MM.1S (cell line): ENCODE measurements at regions not wholly inside any gene's neighbourhood (a gene's known extent, or its start where the extent isn't known, plus 50 kb on each side); places are given as distances from the start of the nearest gene placed in this dataset.

Source experiments
- DNase-seq: peaks from one replicate; pipeline ENCODE4 v3.0.0-alpha.2; 2015
- H2AFZ ChIP-seq: fragments of 300-600 bp; sonication (generic); 2 replicates; pipeline ENCODE4 v1.6.0; 2016; ENCODE audit warnings: antibody characterized with exemption, low read length
- H3F3A ChIP-seq: fragments of 300-600 bp; sonication (generic); 2 replicates; pipeline ENCODE4 v1.6.1; 2016; ENCODE audit warnings: mild to moderate bottlenecking, antibody characterized with exemption, low read length, moderate library complexity, mixed read lengths; ENCODE audit not compliant: insufficient read depth
- H3K27ac ChIP-seq: fragments of 300-600 bp; sonication (generic); 2 replicates; pipeline ENCODE4 v1.5.1; 2016; ENCODE audit warnings: mild to moderate bottlenecking, low read length
- H3K27me3 ChIP-seq: fragments of 300-600 bp; sonication (generic); replicated peaks from 2 replicates; pipeline ENCODE4 v1.6.0; 2016; ENCODE audit warnings: low read length; ENCODE audit not compliant: insufficient read depth
- H3K36me3 ChIP-seq: fragments of 300-600 bp; sonication (generic); replicated peaks from 2 replicates; pipeline ENCODE4 v1.6.1; 2016; ENCODE audit warnings: mild to moderate bottlenecking, low read length, mixed read lengths; ENCODE audit not compliant: insufficient read depth
- H3K4me1 ChIP-seq: fragments of 300-600 bp; sonication (generic); 2 replicates; pipeline ENCODE4 v1.6.1; 2016; ENCODE audit warnings: low read length, mixed read lengths
- H3K4me2 ChIP-seq: fragments of 300-600 bp; sonication (generic); 2 replicates; pipeline ENCODE4 v1.6.0; 2016; ENCODE audit warnings: low read depth, low read length
- H3K4me3 ChIP-seq: fragments of 300-600 bp; sonication (generic); 2 replicates; pipeline ENCODE4 v1.5.1; 2016; ENCODE audit warnings: low read length, mixed read lengths
- H3K79me2 ChIP-seq: fragments of 300-600 bp; sonication (generic); 2 replicates; pipeline ENCODE4 v1.6.1; 2016; ENCODE audit warnings: mixed run types, low read length, mixed read lengths
- H3K9ac ChIP-seq: fragments of 300-600 bp; sonication (generic); 2 replicates; pipeline ENCODE4 v1.6.1; 2016; ENCODE audit warnings: low read length, mixed read lengths
- H3K9me2 ChIP-seq: fragments of 300-600 bp; sonication (generic); replicated peaks from 2 replicates; pipeline ENCODE4 v1.6.1; 2016; ENCODE audit warnings: mild to moderate bottlenecking, low read length, mixed read lengths; ENCODE audit not compliant: insufficient read depth
- H3K9me3 ChIP-seq: fragments of 300-600 bp; sonication (generic); replicated peaks from 2 replicates; pipeline ENCODE4 v1.6.1; 2016; ENCODE audit warnings: mild to moderate bottlenecking, low read length, mixed read lengths; ENCODE audit not compliant: insufficient read depth
- H4K20me1 ChIP-seq: fragments of 300-600 bp; sonication (generic); 2 replicates; pipeline ENCODE4 v1.6.1; 2016; ENCODE audit warnings: mild to moderate bottlenecking, low read length, moderate library complexity, mixed read lengths; ENCODE audit not compliant: insufficient read depth
- EZH2 ChIP-seq: fragments of 300-600 bp; sonication (generic); optimal IDR thresholded peaks from 2 replicates; pipeline ENCODE3; 2017; ENCODE audit warnings: low read depth, mild to moderate bottlenecking, antibody characterized with exemption, low read length, mixed read lengths
- EZH2phosphoT487 ChIP-seq: fragments of 300-600 bp; sonication (generic); IDR thresholded peaks from 2 replicates; pipeline ENCODE4 v1.6.1; 2018; ENCODE audit warnings: antibody characterized with exemption, low read length
- TF ChIP-seq, protein P1 (sequence below): fragments of 300-600 bp; sonication (generic); IDR thresholded peaks from 2 replicates; pipeline ENCODE4 v1.5.1; 2016; ENCODE audit warnings: antibody characterized with exemption, low read length, mixed read lengths

DNA sequence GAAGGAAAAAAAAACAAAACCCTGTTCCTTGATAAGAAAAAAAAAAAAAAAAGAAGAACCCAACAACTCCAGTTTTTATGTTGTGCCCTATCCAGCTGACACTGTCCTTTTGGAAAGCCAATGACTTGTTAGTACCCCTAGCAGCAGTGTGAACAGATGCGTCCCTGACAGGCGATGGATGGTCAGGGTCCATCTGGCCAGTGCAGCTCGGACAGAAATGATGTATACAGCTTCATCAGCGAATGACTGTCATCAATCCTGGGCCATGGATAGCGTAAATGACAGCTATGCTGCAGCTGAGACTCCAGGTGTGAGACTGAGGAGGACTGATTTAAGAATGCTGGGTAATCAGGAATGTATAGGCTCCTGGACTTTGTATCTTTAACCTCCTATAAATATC, 318.8 kb upstream of the FIGN start:
- no peak overlapping the region for H3K27ac ChIP-seq
- H4K20me1 ChIP-seq: no peaks in the 10 kb centered on the region
- no peaks in the 10 kb centered on the region for H3K79me2 ChIP-seq
- no peak overlapping the region for H3K4me3 ChIP-seq
- no peak overlapping the region for H2AFZ ChIP-seq
- no peak for TF ChIP-seq EZH2
- no peak for TF ChIP-seq EZH2phosphoT487
- TF ChIP-seq, protein P1, sequence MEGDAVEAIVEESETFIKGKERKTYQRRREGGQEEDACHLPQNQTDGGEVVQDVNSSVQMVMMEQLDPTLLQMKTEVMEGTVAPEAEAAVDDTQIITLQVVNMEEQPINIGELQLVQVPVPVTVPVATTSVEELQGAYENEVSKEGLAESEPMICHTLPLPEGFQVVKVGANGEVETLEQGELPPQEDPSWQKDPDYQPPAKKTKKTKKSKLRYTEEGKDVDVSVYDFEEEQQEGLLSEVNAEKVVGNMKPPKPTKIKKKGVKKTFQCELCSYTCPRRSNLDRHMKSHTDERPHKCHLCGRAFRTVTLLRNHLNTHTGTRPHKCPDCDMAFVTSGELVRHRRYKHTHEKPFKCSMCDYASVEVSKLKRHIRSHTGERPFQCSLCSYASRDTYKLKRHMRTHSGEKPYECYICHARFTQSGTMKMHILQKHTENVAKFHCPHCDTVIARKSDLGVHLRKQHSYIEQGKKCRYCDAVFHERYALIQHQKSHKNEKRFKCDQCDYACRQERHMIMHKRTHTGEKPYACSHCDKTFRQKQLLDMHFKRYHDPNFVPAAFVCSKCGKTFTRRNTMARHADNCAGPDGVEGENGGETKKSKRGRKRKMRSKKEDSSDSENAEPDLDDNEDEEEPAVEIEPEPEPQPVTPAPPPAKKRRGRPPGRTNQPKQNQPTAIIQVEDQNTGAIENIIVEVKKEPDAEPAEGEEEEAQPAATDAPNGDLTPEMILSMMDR: no peak
- H3K4me1 ChIP-seq: no peaks in the 10 kb centered on the region
- H3K9me2 ChIP-seq: no peaks in the 10 kb centered on the region
- no peaks in the 10 kb centered on the region for H3K36me3 ChIP-seq
- no peaks in the 10 kb centered on the region for H3K9me3 ChIP-seq
- H3K4me2 ChIP-seq: no peak overlapping the region
- H3K9ac ChIP-seq: no peak overlapping the region
- H3K27me3 ChIP-seq: no peaks in the 10 kb centered on the region
- DNase-seq: no peak
- H3F3A ChIP-seq: no peaks in the 10 kb centered on the region

DNA sequence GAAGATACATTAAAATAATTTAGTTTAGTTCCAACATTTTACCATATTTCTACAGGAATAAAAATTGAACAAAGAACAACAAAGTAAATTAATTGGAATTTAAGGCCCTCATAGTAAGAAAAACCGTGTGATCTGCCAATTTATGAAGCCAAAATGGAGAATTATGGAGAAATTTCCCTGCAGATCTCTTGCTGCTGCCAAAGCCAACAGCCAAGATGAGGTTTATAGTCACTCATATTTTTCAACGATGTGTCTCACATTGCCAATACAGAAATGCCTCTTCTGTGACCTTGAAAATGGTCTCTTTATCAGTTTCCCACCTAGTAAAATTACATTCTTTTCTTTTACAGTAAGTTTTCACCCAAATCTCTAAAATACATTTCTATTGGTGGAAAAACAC, 317.2 kb upstream of the FIGN start:
- Histone ChIP-seq H3K4me3 (no peak overlapping the region), H3K27ac (no peak overlapping the region), H3K36me3 (no peaks in the 10 kb centered on the region), H3K4me1 (no peaks in the 10 kb centered on the region), H3K27me3 (no peaks in the 10 kb centered on the region), H3K9ac (no peak overlapping the region), H2AFZ (no peak overlapping the region), H3F3A (no peaks in the 10 kb centered on the region), H3K79me2 (no peaks in the 10 kb centered on the region), H3K4me2 (no peak overlapping the region), H3K9me2 (no peaks in the 10 kb centered on the region), H4K20me1 (no peaks in the 10 kb centered on the region), H3K9me3 (no peaks in the 10 kb centered on the region)
- TF ChIP-seq, protein P1: no peak
- no peak for TF ChIP-seq EZH2phosphoT487
- TF ChIP-seq EZH2: no peak
- no peak for DNase-seq

DNA sequence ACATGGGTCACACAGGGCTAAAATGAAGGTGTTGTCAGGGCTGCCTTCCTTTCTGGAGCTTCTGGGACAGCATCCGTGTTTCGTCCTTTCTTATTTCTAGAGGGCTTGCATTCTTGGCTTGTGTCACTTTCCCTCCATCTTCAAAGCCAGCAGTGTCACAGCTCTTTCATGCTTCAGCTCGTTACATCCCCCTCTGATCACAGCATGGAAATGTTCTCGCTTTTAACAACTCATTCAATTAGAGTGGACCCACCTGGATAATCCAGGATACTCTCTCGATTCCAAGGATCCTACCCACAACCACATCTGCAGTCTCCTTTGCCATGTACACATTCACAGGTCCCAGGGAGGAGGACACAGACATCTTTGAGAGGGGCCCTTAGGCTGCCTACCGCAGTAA, 316.2 kb upstream of the FIGN start:
- H3K27ac ChIP-seq: no peak overlapping the region
- H3K4me1 ChIP-seq: no peaks in the 10 kb centered on the region
- no peak overlapping the region for H3K4me2 ChIP-seq
- H3K4me3 ChIP-seq: no peak overlapping the region
- H4K20me1 ChIP-seq: no peaks in the 10 kb centered on the region
- no peak overlapping the region for H3K9ac ChIP-seq
- H3K36me3 ChIP-seq: no peaks in the 10 kb centered on the region
- no peak for DNase-seq
- no peaks in the 10 kb centered on the region for H3K27me3 ChIP-seq
- no peaks in the 10 kb centered on the region for H3K9me3 ChIP-seq
- H3K79me2 ChIP-seq: no peaks in the 10 kb centered on the region
- H3F3A ChIP-seq: no peaks in the 10 kb centered on the region
- no peaks in the 10 kb centered on the region for H3K9me2 ChIP-seq
- no peak overlapping the region for H2AFZ ChIP-seq
- TF ChIP-seq, protein P1: no peak
- TF ChIP-seq EZH2: no peak
- no peak for TF ChIP-seq EZH2phosphoT487
